Sigmoid colon (tissue), 4 donors: ENCODE measurements at regions not wholly inside any gene's neighbourhood (a gene's known extent, or its start where the extent isn't known, plus 50 kb on each side); places are given as distances from the start of the nearest gene placed in this dataset.

Experiments
- EP300 ChIP-seq, 4 donors: sonication (generic); formaldehyde crosslinking; IDR thresholded peaks; one replicate each; pipeline ENCODE4 v1.6.1; 2017; ENCODE audit warnings: antibody characterized with exemption in 4 of 4
- POLR2A ChIP-seq, 2 donors: fragments of 450-650 bp; IDR thresholded peaks; one replicate each; pipeline ENCODE4 v1.6.1; 2016; ENCODE audit warnings: antibody characterized with exemption in 2 of 2, mild to moderate bottlenecking in 2 of 2, moderate library complexity in 2 of 2
- TF ChIP-seq, protein P1 (sequence below), 4 experiments: fragments of 450-650 bp in 3 of 4; fragments of 200-600 bp in 1 of 4; IDR thresholded peaks; one replicate each; pipeline ENCODE4 v1.5.1; 2016 to 2019; ENCODE audit warnings: antibody characterized with exemption in 4 of 4, mild to moderate bottlenecking in 3 of 4, moderate library complexity in 2 of 4

DNA sequence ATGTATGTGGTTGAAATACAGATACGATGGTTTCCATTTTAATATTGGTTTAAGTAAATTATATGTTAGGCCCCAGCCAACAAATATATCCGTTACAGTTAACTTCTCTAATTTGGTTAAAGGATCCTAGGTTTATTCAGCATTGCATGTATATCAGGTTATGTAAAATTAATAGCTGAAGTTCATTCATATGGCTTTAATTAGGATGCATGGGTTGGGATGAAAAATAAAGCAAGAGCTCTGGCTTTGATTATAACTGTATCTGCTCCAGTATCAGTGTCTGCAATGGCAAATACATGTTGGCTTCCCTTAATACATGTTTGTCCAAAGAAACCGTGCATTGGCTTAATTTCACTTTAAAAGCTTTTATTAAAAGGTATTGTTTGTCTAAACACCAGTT lies 435.7 kb upstream of the SETBP1 start:
- TF ChIP-seq, protein P1, sequence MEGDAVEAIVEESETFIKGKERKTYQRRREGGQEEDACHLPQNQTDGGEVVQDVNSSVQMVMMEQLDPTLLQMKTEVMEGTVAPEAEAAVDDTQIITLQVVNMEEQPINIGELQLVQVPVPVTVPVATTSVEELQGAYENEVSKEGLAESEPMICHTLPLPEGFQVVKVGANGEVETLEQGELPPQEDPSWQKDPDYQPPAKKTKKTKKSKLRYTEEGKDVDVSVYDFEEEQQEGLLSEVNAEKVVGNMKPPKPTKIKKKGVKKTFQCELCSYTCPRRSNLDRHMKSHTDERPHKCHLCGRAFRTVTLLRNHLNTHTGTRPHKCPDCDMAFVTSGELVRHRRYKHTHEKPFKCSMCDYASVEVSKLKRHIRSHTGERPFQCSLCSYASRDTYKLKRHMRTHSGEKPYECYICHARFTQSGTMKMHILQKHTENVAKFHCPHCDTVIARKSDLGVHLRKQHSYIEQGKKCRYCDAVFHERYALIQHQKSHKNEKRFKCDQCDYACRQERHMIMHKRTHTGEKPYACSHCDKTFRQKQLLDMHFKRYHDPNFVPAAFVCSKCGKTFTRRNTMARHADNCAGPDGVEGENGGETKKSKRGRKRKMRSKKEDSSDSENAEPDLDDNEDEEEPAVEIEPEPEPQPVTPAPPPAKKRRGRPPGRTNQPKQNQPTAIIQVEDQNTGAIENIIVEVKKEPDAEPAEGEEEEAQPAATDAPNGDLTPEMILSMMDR (IDR thresholded peaks at IDR 0.05), result no peak
- no peak for TF ChIP-seq EP300 (IDR thresholded peaks at IDR 0.05)
- no peak for TF ChIP-seq POLR2A (IDR thresholded peaks at IDR 0.05)
